Ectodermal cell (in vitro differentiated cells): ENCODE measurements at regions not wholly inside any gene's neighbourhood (a gene's known extent, or its start where the extent isn't known, plus 50 kb on each side); places are given as distances from the start of the nearest gene placed in this dataset.

Experiments
- H3K27ac ChIP-seq: 2 replicates; pipeline ENCODE4 v1.7.0; 2013; ENCODE audit warnings: mild to moderate bottlenecking, low read depth, low read length; ENCODE audit not compliant: insufficient read depth, poor library complexity, severe bottlenecking
- H3K27me3 ChIP-seq: 2 replicates; pipeline ENCODE4 v1.7.0; 2013; ENCODE audit warnings: mild to moderate bottlenecking, low read length; ENCODE audit not compliant: insufficient read depth, control insufficient read depth, poor library complexity, severe bottlenecking
- H3K36me3 ChIP-seq: one replicate; pipeline ENCODE4 v1.7.0; 2013; ENCODE audit warnings: low read length; ENCODE audit not compliant: control insufficient read depth, insufficient read depth
- H3K4me1 ChIP-seq: one replicate; pipeline ENCODE4 v1.7.0; 2013; ENCODE audit warnings: low read length; ENCODE audit not compliant: control insufficient read depth, insufficient read depth
- H3K4me3 ChIP-seq: 2 replicates; pipeline ENCODE4 v1.7.0; 2013; ENCODE audit warnings: low read depth, low read length, control low read depth; ENCODE audit not compliant: insufficient read depth
- H3K9me3 ChIP-seq: 2 replicates; pipeline ENCODE4 v1.7.0; 2013; ENCODE audit warnings: mild to moderate bottlenecking, low read length, moderate library complexity; ENCODE audit not compliant: control insufficient read depth
- WGBS, 2 experiments: methylation state at CpG; one replicate each; pipeline ENCODE4 v1.1.7; 2013; ENCODE audit warnings: missing lambda C conversion rate in 2 of 2; 5-methylcytosine and 5-hydroxymethylcytosine counted together

- Histone ChIP-seq H3K4me1 (no peaks in the 10 kb centered on the region), H3K27ac (no peak overlapping the region), H3K27me3 (no peaks in the 10 kb centered on the region), H3K9me3 (no peaks in the 10 kb centered on the region), H3K4me3 (no peak overlapping the region), H3K36me3 (no peaks in the 10 kb centered on the region)
Observed at GRCh38 chr9:113763429-113763828, 112.7 kb upstream of the ZNF618 start.

GRCh38 chr9:113764572-113764971 is 111.5 kb upstream of the ZNF618 start:
- no peaks in the 10 kb centered on the region for H3K27me3 ChIP-seq
- no peaks in the 10 kb centered on the region for H3K36me3 ChIP-seq
- H3K4me1 ChIP-seq, result no peaks in the 10 kb centered on the region
- no peak overlapping the region for H3K27ac ChIP-seq
- 93% methylated on average over 1 of the region's 1 CpG for WGBS, 2 experiments
- no peak overlapping the region for H3K4me3 ChIP-seq
- no peaks in the 10 kb centered on the region for H3K9me3 ChIP-seq

DNA sequence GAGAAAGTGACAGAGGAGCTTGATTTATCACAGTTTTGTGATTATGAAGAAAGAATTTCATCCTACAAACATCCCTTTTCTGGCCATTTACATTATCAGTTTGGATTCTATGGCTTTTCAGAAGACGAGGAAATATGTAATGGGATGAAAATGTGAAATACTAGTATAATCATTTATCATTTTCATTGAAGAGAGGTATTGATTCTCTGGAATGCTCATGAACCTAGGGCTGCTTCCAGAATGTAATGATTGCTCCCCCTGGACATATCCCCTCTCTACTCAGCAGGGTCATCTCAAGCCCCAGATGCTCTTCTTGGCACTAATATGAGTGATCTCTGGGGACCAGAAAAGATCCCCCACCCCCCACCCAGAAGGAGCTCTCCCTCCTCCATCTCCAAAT is 106.7 kb upstream of the ZNF618 start:
- H3K36me3 ChIP-seq, result no peaks in the 10 kb centered on the region
- H3K9me3 ChIP-seq, result no peaks in the 10 kb centered on the region
- no peaks in the 10 kb centered on the region for H3K27me3 ChIP-seq
- WGBS, 2 experiments, result no CpG with 5 or more reads among the region's 1 CpG
- no peak overlapping the region for H3K27ac ChIP-seq
- no peaks in the 10 kb centered on the region for H3K4me1 ChIP-seq
- no peak overlapping the region for H3K4me3 ChIP-seq

DNA sequence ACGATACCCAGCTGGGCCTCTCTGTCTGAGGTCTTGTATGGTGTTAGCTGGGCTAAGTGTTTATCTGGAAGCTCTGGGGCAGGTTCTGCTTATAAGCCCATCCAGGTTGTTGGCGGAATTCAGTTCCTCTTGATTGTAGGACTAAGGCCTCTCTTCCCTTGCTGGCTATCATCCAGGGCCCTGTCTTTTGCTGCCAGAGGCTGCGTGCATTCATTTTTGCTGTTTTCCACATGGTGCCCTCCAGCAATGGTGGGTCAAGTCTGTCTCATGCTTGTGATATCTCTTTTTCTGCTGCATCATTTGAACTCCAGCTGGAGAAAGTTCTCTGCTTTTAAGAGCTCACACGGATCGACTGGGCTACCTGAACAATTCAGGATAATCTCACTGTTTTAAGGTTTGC is 105.7 kb upstream of the ZNF618 start:
- no peak overlapping the region for H3K27ac ChIP-seq
- no peak overlapping the region for H3K4me3 ChIP-seq
- H3K9me3 ChIP-seq, result no peaks in the 10 kb centered on the region
- H3K4me1 ChIP-seq, result no peaks in the 10 kb centered on the region
- 79 to 87% methylated on average over 5 of the region's 5 CpGs for WGBS, 2 experiments
- no peaks in the 10 kb centered on the region for H3K27me3 ChIP-seq
- no peaks in the 10 kb centered on the region for H3K36me3 ChIP-seq

DNA sequence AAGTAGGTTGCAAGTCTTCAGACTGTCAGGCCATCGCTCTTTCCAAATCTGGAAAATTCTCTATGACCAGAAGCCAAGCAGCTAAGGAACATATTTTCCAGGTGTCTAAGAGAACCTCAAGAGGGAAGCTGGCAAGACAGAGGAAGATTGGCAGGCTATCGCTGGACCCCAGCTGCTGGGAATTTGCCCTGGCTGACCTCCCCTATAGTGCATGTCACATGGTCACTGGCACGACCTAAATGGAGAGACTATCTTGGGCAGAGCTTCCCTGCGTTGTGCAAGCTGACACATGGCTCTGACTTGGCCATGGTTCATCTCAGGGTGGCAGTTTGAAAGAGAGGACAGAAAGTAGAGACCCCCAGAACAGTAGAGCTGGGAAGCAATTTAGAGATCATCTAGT is 104.9 kb upstream of the ZNF618 start:
- Histone ChIP-seq H3K27me3 (no peaks in the 10 kb centered on the region), H3K4me1 (no peaks in the 10 kb centered on the region), H3K9me3 (no peaks in the 10 kb centered on the region), H3K4me3 (no peak overlapping the region), H3K27ac (no peak overlapping the region), H3K36me3 (no peaks in the 10 kb centered on the region)
- WGBS, 2 experiments, result 86 to 87% methylated on average over 4 of the region's 4 CpGs

DNA sequence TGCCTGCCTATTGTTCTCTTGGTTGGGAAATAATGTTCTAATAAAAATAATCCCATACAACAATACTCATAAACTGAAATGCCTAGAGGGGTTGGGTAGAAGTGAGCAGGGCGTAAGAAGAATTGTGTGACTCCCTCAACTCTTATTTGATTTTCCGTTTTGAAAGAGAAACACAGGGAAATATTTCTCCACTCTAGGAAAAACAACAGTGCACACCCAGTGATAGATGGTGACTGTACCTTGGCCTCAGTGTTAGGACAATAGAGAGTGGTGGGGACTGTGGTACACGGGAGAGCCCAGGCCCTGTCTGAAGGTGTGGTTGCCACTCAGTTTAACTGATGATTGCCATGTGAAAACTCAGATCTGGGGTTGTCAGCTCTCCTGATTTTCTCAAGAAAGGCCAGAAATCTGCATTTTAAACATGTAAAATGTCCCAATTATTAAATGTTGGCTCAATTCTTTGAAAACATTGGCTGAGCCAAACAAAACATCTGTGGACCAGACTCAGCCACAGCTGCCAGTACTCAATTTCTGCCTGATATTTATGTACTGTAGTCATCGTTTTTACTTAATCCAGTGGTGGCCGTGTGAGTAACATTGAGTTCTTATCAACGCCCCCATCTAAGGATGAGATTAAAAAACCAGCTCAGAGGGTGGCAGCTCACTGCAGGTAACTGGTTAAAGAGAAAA is 103.8 kb upstream of the ZNF618 start:
- Histone ChIP-seq H3K36me3 (no peaks in the 10 kb centered on the region), H3K4me3 (no peak overlapping the region), H3K9me3 (no peaks in the 10 kb centered on the region), H3K27ac (no peak overlapping the region), H3K27me3 (no peaks in the 10 kb centered on the region), H3K4me1 (no peaks in the 10 kb centered on the region)
- 95 to 97% methylated on average over 6 of the region's 6 CpGs for WGBS, 2 experiments

DNA sequence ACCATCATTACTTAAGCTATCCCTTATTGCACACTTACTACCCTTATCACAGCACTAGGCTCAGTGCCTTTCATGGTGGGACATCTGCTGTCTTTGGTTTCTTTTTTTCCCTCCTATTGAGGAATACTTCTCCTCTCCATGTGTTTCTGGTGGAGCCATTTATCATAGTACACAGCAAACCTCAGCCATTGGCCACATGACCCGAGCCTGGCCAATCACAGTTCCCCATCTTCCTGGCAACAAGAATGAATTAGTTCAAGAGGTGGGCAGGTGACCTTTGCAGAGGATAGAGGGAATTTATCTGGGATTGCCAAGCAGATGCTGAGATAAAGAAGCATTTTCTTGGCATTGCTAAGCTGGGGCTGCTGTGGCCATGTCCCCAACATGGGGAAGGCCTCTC is 101.1 kb upstream of the ZNF618 start:
- no peaks in the 10 kb centered on the region for H3K36me3 ChIP-seq
- WGBS, 2 experiments, result 92 to 100% methylated on average over 1 of the region's 1 CpG
- no peaks in the 10 kb centered on the region for H3K4me1 ChIP-seq
- no peak overlapping the region for H3K27ac ChIP-seq
- no peaks in the 10 kb centered on the region for H3K9me3 ChIP-seq
- no peak overlapping the region for H3K4me3 ChIP-seq
- H3K27me3 ChIP-seq, result no peaks in the 10 kb centered on the region

- no peak overlapping the region for H3K27ac ChIP-seq
- no peaks in the 10 kb centered on the region for H3K9me3 ChIP-seq
- WGBS, 2 experiments, result 83 to 87% methylated on average over 3 of the region's 3 CpGs
- no peaks in the 10 kb centered on the region for H3K27me3 ChIP-seq
- H3K4me3 ChIP-seq, result no peak overlapping the region
- no peaks in the 10 kb centered on the region for H3K36me3 ChIP-seq
- H3K4me1 ChIP-seq, result no peaks in the 10 kb centered on the region
Observed at GRCh38 chr9:113775749-113776148, 100.4 kb upstream of the ZNF618 start.

DNA sequence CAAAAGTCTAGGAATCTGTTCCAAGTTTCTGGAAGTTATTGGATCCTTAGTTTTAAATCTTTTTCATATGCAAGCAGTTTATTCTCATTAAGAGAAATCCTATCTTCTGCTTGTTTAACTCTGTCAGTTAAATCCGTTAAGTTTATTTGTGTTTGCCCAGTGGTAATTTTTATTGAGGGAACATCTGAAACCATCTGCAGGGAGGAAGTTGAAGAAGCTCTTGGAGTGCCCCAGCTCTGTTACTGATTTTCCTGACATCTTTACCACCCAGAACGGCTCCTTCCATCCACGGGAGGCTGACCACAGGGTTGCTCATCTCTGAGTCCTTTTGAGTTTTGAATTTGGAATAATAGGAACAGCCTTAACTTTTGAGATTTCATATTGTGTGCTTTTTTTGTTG is 99.9 kb upstream of the ZNF618 start:
- H3K27ac ChIP-seq, result no peak overlapping the region
- 88 to 93% methylated on average over 3 of the region's 3 CpGs for WGBS, 2 experiments
- no peaks in the 10 kb centered on the region for H3K27me3 ChIP-seq
- H3K4me1 ChIP-seq, result no peaks in the 10 kb centered on the region
- H3K4me3 ChIP-seq, result no peak overlapping the region
- no peaks in the 10 kb centered on the region for H3K36me3 ChIP-seq
- no peaks in the 10 kb centered on the region for H3K9me3 ChIP-seq

DNA sequence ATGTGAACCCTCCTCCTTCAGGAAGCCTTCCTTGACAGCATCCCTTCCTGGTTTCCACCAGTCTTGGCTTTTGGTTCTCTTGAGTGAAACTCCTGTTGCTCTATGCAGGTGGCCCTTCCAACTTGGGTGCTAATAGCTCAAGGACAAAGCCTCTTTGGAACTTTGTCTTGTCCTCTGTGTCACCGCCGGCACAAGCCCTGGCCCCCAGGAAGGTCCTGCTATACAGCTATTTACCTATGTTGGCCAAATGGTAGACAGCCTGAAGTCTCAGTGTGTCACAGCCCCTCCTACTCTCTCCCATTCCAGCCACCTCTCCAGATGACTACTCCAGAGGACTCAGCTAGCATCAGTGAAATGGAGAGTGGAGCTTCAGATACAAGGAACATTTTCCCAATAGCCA is 94.7 kb upstream of the ZNF618 start:
- Histone ChIP-seq H3K4me3 (no peak overlapping the region), H3K36me3 (no peaks in the 10 kb centered on the region), H3K27me3 (no peaks in the 10 kb centered on the region), H3K4me1 (no peaks in the 10 kb centered on the region), H3K9me3 (no peaks in the 10 kb centered on the region), H3K27ac (no peak overlapping the region)
- 91 to 94% methylated on average over 2 of the region's 2 CpGs for WGBS, 2 experiments

DNA sequence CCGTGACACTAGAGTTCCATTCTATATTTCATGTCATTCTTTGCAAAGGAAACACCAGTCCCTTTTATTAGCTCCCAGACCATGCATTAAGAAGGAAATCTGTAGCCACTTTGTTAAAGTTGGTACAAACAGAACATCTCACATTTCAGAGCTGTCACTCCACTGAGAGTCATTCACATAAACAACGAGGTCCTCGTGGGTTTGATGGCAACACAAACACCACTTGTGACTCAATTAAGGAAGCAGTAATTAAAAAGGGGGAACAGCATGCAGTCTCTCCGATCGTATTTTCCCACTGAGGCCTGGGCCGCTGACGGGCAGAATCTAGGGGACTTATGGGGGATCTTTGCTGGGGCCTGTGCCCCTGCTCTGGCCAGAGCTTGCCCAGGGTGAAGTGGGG is 94.2 kb upstream of the ZNF618 start:
- no peaks in the 10 kb centered on the region for H3K36me3 ChIP-seq
- 87 to 91% methylated on average over 7 of the region's 7 CpGs for WGBS, 2 experiments
- H3K4me3 ChIP-seq, result no peak overlapping the region
- H3K9me3 ChIP-seq, result no peaks in the 10 kb centered on the region
- no peak overlapping the region for H3K27ac ChIP-seq
- H3K4me1 ChIP-seq, result no peaks in the 10 kb centered on the region
- no peaks in the 10 kb centered on the region for H3K27me3 ChIP-seq
